Neutrophil (primary cell): ENCODE measurements at regions not wholly inside any gene's neighbourhood (a gene's known extent, or its start where the extent isn't known, plus 50 kb on each side); places are given as distances from the start of the nearest gene placed in this dataset.

Experiments used
- H3K27ac ChIP-seq: fragments of 200-600 bp; sonication (generic); 2 replicates; pipeline ENCODE4 v1.5.1; 2016; ENCODE audit warnings: mild to moderate bottlenecking, moderate library complexity
- H3K27me3 ChIP-seq: fragments of 200-600 bp; sonication (generic); 2 replicates; pipeline ENCODE4 v1.6.0; 2016; ENCODE audit warnings: mild to moderate bottlenecking
- H3K36me3 ChIP-seq: fragments of 200-600 bp; sonication (generic); 2 replicates; pipeline ENCODE4 v1.5.1; 2017
- H3K4me1 ChIP-seq, 2 experiments: fragments of 200-600 bp in 1 of 2; sonication (generic) in 1 of 2; 1 replicate in 1 of 2; 2 replicates in 1 of 2; pipeline versions ENCODE4 v1.5.1 to v1.6.1; 2013 to 2016; ENCODE audit warnings: low read depth in 1 of 2, low read length in 1 of 2, mild to moderate bottlenecking in 1 of 2, moderate library complexity in 1 of 2; ENCODE audit not compliant: control insufficient read depth in 1 of 2, insufficient read depth in 1 of 2
- H3K4me3 ChIP-seq, 2 experiments: fragments of 200-600 bp in 1 of 2; sonication (generic) in 1 of 2; 1 replicate in 1 of 2; 2 replicates in 1 of 2; pipeline ENCODE4 v1.5.1; 2013 to 2016; ENCODE audit warnings: low read depth in 1 of 2, low read length in 1 of 2, mild to moderate bottlenecking in 1 of 2, moderate library complexity in 1 of 2
- H3K9me3 ChIP-seq: fragments of 200-600 bp; sonication (generic); 2 replicates; pipeline ENCODE4 v1.5.1; 2016
- CTCF ChIP-seq: fragments of 200-600 bp; sonication (generic); IDR thresholded peaks from 2 replicates; pipeline ENCODE4 v1.5.1; 2016; ENCODE audit warnings: antibody characterized with exemption

GRCh38 chr5:73280821-73281746 lies 108.1 kb downstream of the TMEM174 start:
- Histone ChIP-seq H3K27me3 (peaks cover 90% of the 10 kb centered on the region), H3K4me1 (no peaks in the 10 kb centered on the region), H3K36me3 (no peaks in the 10 kb centered on the region), H3K4me3 (no peak overlapping the region), H3K27ac (no peak overlapping the region), H3K9me3 (no peaks in the 10 kb centered on the region)
- no peak for TF ChIP-seq CTCF

GRCh38 chr5:73280386-73280785 lies 107.4 kb downstream of the TMEM174 start:
- no peaks in the 10 kb centered on the region for H3K36me3 ChIP-seq
- no peak overlapping the region for H3K27ac ChIP-seq
- no peaks in the 10 kb centered on the region for H3K9me3 ChIP-seq
- H3K4me1 ChIP-seq = no peaks in the 10 kb centered on the region
- no peak for TF ChIP-seq CTCF
- H3K4me3 ChIP-seq = no peak overlapping the region
- peaks cover 94% of the 10 kb centered on the region for H3K27me3 ChIP-seq

- TF ChIP-seq CTCF = no peak
These were observed 106.8 kb downstream of the TMEM174 start for GRCh38 chr5:73279805-73280204.

GRCh38 chr5:73278693-73279092 lies 105.7 kb downstream of the TMEM174 start:
- no peak overlapping the region for H3K27ac ChIP-seq
- no peak for TF ChIP-seq CTCF
- H3K4me1 ChIP-seq = no peaks in the 10 kb centered on the region
- H3K27me3 ChIP-seq = peaks cover 88% of the 10 kb centered on the region
- no peak overlapping the region for H3K4me3 ChIP-seq
- no peaks in the 10 kb centered on the region for H3K9me3 ChIP-seq
- no peaks in the 10 kb centered on the region for H3K36me3 ChIP-seq

More at GRCh38 chr5:73279805-73280204, 106.8 kb downstream of the TMEM174 start:
- H3K27ac ChIP-seq = no peak overlapping the region
- no peak overlapping the region for H3K4me3 ChIP-seq
- peaks cover 94% of the 10 kb centered on the region for H3K27me3 ChIP-seq
- no peaks in the 10 kb centered on the region for H3K4me1 ChIP-seq
- no peaks in the 10 kb centered on the region for H3K9me3 ChIP-seq
- H3K36me3 ChIP-seq = no peaks in the 10 kb centered on the region

GRCh38 chr5:73274881-73275663 lies 102.1 kb downstream of the TMEM174 start:
- Histone ChIP-seq H3K36me3 (no peaks in the 10 kb centered on the region), H3K27me3 (peaks cover 63% of the 10 kb centered on the region), H3K4me1 (no peaks in the 10 kb centered on the region), H3K27ac (no peak overlapping the region), H3K4me3 (no peak overlapping the region), H3K9me3 (no peaks in the 10 kb centered on the region)
- no peak for TF ChIP-seq CTCF
